Peyer's patch (tissue), 4 donors: ENCODE measurements at regions not wholly inside any gene's neighbourhood (a gene's known extent, or its start where the extent isn't known, plus 50 kb on each side); places are given as distances from the start of the nearest gene placed in this dataset.

Experiments used
- DNase-seq, 3 donors: peaks; one replicate each; pipeline ENCODE4 v3.0.0-alpha.2; 2017 to 2019
- H3K27ac ChIP-seq, 4 donors: fragments of 200-600 bp; sonication (generic); one replicate each; pipeline ENCODE4 v1.5.1; 2016 to 2019
- H3K27me3 ChIP-seq, 2 donors: fragments of 200-600 bp; sonication (generic); one replicate each; pipeline ENCODE4 v1.5.1; 2019
- H3K36me3 ChIP-seq, 3 donors: fragments of 200-600 bp; sonication (generic); one replicate each; pipeline ENCODE4 v1.5.1; 2016 to 2019
- H3K4me1 ChIP-seq, 4 donors: fragments of 200-600 bp; sonication (generic); one replicate each; pipeline ENCODE4 v1.5.1; 2016 to 2019
- H3K4me3 ChIP-seq, 4 donors: fragments of 200-600 bp; sonication (generic); 1 replicate in 3 of 4; 2 replicates in 1 of 4; pipeline ENCODE4 v1.5.1; 2016 to 2019; ENCODE audit warnings: mild to moderate bottlenecking in 1 of 4
- H3K9me3 ChIP-seq, 4 donors: fragments of 200-600 bp; sonication (generic); one replicate each; pipeline ENCODE4 v1.5.1; 2016 to 2019; ENCODE audit warnings: mild to moderate bottlenecking in 1 of 4
- POLR2A ChIP-seq, 2 donors: fragments of 450-650 bp; IDR thresholded peaks; one replicate each; pipeline ENCODE4 v1.5.1; 2017; ENCODE audit warnings: antibody characterized with exemption in 2 of 2, mild to moderate bottlenecking in 2 of 2, moderate library complexity in 2 of 2
- TF ChIP-seq, protein P1 (sequence below), 6 experiments: fragments of 450-650 bp in 4 of 6; fragments of 200-600 bp in 2 of 6; sonication (generic) in 1 of 6; IDR thresholded peaks; one replicate each; pipeline ENCODE4 v1.5.1; 2017 to 2019; ENCODE audit warnings: antibody characterized with exemption in 6 of 6, mild to moderate bottlenecking in 3 of 6, moderate library complexity in 1 of 6

DNA sequence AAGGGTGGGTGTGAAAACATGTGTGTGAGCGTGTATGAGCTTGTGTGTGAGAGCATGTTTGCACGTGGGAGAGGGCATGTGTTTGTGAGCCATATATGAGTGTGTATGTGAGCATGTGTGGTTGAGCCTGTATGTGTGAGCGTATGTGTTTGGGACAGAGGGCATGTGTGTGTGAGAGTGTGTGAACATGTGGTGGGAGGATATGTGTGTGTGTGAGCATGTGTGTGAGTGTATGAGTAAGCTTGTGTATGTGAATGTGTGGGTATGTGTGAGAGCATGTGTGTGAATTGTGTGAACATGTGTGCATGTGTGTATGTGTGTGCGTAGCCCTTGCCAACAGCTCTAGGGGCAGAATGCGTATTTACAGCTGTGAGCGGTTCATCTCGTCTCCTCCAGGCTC is 163.0 kb downstream of the TMEM200C start:
- Histone ChIP-seq H3K4me1 (no peaks in the 10 kb centered on the region), H3K36me3 (no peaks in the 10 kb centered on the region), H3K27ac (no peak overlapping the region), H3K9me3 (no peaks in the 10 kb centered on the region), H3K27me3 (no peaks in the 10 kb centered on the region), H3K4me3 (no peak overlapping the region)
- no peak for TF ChIP-seq POLR2A (IDR thresholded peaks at IDR 0.05)
- TF ChIP-seq, protein P1, sequence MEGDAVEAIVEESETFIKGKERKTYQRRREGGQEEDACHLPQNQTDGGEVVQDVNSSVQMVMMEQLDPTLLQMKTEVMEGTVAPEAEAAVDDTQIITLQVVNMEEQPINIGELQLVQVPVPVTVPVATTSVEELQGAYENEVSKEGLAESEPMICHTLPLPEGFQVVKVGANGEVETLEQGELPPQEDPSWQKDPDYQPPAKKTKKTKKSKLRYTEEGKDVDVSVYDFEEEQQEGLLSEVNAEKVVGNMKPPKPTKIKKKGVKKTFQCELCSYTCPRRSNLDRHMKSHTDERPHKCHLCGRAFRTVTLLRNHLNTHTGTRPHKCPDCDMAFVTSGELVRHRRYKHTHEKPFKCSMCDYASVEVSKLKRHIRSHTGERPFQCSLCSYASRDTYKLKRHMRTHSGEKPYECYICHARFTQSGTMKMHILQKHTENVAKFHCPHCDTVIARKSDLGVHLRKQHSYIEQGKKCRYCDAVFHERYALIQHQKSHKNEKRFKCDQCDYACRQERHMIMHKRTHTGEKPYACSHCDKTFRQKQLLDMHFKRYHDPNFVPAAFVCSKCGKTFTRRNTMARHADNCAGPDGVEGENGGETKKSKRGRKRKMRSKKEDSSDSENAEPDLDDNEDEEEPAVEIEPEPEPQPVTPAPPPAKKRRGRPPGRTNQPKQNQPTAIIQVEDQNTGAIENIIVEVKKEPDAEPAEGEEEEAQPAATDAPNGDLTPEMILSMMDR (IDR thresholded peaks at IDR 0.05), result no peak
- no peak for DNase-seq

DNA sequence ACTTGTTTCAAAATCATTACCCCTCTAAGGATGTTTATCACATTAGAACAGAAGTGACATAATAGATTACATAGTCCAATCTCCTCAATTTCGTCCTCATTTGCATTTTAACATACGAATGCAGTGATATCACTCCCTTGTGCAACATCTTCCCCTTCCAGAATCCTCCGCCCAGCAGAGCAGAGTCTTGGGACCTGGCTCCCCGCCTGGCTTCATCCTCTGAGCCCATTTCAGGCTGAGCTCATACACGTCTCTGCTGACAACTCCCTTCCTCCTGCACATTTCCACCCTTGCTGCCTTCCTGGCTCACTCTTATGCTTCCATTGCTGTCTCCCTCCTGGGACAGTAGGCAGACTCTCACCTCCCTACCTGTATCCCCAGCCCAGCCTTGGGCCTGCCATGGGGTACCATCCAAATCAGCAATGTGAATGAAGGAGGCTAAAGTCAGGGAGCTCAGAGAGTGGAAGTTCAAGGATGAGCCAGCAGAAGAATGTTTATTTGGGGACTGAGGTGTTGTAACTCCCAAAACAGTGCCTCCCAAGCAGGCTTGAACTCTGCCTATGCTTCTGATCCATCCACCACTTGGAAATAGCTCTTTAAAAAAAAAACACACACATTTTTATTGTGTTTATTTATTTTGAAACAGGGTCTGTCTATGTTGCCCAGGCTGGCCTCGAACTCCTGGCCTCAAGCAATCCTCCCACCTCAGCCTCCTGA is 165.2 kb downstream of the TMEM200C start:
- TF ChIP-seq, protein P1 (IDR thresholded peaks at IDR 0.05), result no peak
- TF ChIP-seq POLR2A (IDR thresholded peaks at IDR 0.05), result no peak
- H3K27me3 ChIP-seq, result no peaks in the 10 kb centered on the region
- DNase-seq, result peak in 1 of 3 donors; percentile 63
- H3K4me3 ChIP-seq, result no peak overlapping the region
- no peaks in the 10 kb centered on the region for H3K9me3 ChIP-seq
- H3K36me3 ChIP-seq, result no peaks in the 10 kb centered on the region
- H3K27ac ChIP-seq, result no peak overlapping the region
- no peaks in the 10 kb centered on the region for H3K4me1 ChIP-seq

DNA sequence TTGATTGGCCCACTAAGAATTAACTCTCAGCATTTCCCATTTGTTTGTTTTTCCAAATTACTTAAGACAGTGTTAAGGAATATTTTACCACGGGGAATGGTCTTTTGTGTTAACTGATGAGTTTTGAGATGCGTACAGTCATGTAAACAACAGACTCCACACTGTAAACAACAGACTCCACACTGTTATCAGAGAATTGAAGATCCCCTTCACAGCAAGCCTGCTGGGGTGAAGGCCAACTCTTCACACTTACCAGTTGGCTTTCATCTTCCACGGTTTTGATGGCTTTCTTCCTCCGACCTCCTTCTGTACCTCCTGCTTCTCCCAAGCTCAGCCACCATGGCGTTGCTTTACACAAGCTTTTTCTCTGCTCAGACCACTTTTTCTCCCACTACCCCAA is 166.8 kb downstream of the TMEM200C start:
- no peak overlapping the region for H3K4me3 ChIP-seq
- H3K27ac ChIP-seq, result no peak overlapping the region
- no peak for DNase-seq
- no peaks in the 10 kb centered on the region for H3K27me3 ChIP-seq
- TF ChIP-seq, protein P1 (IDR thresholded peaks at IDR 0.05), result no peak
- TF ChIP-seq POLR2A (IDR thresholded peaks at IDR 0.05), result no peak
- no peaks in the 10 kb centered on the region for H3K9me3 ChIP-seq
- H3K36me3 ChIP-seq, result no peaks in the 10 kb centered on the region
- no peaks in the 10 kb centered on the region for H3K4me1 ChIP-seq

DNA sequence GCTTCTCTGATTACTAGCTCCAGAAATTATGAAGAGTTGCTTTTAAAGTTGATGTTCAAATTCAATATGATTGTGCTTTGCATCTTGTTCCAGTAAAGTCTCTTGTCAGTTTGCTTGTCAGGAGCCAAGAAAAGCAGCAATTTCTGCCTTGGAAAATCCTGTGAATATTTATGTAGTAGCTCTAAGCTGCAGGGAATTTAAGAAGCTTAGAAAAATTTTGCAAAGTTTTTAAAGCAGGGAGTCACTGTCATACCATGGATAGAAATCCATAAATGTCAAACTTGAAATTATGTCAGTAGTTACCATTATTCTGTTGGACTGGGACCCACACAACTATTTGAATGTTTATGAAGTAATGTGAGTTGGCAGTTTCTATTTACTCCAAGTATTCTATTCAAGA is 169.3 kb downstream of the TMEM200C start:
- Histone ChIP-seq H3K9me3 (no peaks in the 10 kb centered on the region), H3K4me1 (no peaks in the 10 kb centered on the region), H3K4me3 (no peak overlapping the region), H3K27me3 (no peaks in the 10 kb centered on the region), H3K36me3 (no peaks in the 10 kb centered on the region), H3K27ac (no peak overlapping the region)
- TF ChIP-seq POLR2A (IDR thresholded peaks at IDR 0.05), result no peak
- DNase-seq, result no peak

DNA sequence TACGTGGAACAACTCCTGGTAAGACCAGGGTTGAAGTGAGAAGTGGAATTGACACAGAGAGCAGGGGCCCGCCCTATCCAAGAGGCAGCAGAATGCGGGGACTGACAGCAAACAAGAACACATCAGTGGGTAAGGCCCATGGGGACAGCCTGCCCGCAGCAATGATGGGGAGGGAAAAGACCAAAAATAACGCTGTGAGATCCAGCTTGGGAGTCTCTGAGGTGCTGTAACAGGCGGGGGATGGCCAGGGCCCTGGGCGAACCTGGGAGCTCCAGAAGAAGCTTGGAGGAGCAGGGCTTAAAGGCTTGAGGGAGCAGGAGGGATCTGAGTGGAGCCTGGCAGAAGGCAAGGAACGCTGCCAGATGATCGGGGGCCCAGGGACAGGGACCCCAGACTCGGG is 173.4 kb downstream of the TMEM200C start:
- Histone ChIP-seq H3K9me3 (no peaks in the 10 kb centered on the region), H3K36me3 (no peaks in the 10 kb centered on the region), H3K27me3 (no peaks in the 10 kb centered on the region), H3K4me3 (no peak overlapping the region), H3K4me1 (no peaks in the 10 kb centered on the region), H3K27ac (no peak overlapping the region)
- no peak for DNase-seq
- TF ChIP-seq, protein P1 (IDR thresholded peaks at IDR 0.05), result no peak
- TF ChIP-seq POLR2A (IDR thresholded peaks at IDR 0.05), result no peak

DNA sequence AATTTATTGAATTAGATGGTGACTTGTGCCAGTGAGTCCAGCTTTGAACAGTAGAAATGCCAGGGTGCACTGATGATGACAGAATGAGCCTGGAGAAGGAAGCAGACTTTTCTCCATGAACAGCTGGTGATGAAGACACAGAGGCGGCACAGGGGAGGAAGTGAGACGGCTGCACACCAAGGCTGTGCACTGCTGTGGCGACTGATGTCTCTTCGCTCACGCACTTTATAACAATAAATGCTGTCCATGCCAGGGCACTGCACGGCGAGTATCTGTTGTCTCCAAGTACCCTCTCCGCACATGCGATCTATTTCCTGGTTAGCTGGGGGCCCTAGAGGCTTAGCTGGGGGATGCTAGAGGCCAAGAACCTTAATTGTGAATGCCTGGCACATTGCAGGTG is 175.2 kb downstream of the TMEM200C start:
- Histone ChIP-seq H3K9me3 (no peaks in the 10 kb centered on the region), H3K27me3 (no peaks in the 10 kb centered on the region), H3K4me1 (no peaks in the 10 kb centered on the region), H3K4me3 (no peak overlapping the region), H3K36me3 (no peaks in the 10 kb centered on the region), H3K27ac (no peak overlapping the region)
- TF ChIP-seq POLR2A (IDR thresholded peaks at IDR 0.05), result no peak
- TF ChIP-seq, protein P1 (IDR thresholded peaks at IDR 0.05), result no peak
- no peak for DNase-seq
